ENCODE measurements at regions not wholly inside any gene's neighbourhood (a gene's known extent, or its start where the extent isn't known, plus 50 kb on each side); places are given as distances from the start of the nearest gene placed in this dataset.

DNA sequence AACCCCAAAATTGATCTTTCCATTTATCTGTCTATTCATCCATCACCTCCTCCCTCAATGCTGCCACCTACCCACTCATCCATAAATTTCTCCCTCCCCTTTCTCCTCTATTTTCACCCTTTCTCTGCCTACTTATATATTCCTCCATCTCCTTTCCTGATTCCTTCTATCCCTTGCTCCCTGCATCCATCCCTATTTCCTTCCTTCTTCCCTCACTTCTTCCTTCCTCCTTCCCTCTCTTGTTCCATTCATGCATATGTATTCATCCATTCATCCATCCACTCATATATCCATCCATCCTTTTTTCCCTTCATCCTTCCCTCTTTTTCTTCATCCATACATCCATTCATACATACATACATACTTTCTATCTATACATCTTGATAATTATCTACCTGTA, 76.3 kb upstream of the GGTLC1 start:
- Histone ChIP-seq H3K27ac (ENCODE audit: low read depth in 1 of 2, low read length in 2 of 2) (no peak overlapping the region), H4K20me1 (ENCODE audit: insufficient read depth, low read length) (no peaks in the 10 kb centered on the region), H3K4me2 (replicated peaks; ENCODE audit: extremely low read depth, low read length, poor library complexity, severe bottlenecking) (no peak overlapping the region), H3K79me2 (ENCODE audit: insufficient read depth, low read length) (no peaks in the 10 kb centered on the region), H3K36me3 (replicated peaks in 1 of 2; ENCODE audit: control insufficient read depth in 1 of 2, insufficient read depth in 2 of 2, low read length in 2 of 2) (no peaks in the 10 kb centered on the region), H3K4me1 (ENCODE audit: control insufficient read depth in 1 of 2, insufficient read depth in 2 of 2, low read length in 2 of 2) (no peaks in the 10 kb centered on the region), H2AFZ (ENCODE audit: insufficient read depth, low read depth, low read length, poor library complexity, severe bottlenecking) (no peak overlapping the region), H3K9me3 (replicated peaks in 1 of 2; ENCODE audit: control insufficient read depth in 1 of 2, insufficient read depth in 1 of 2, low read length in 2 of 2) (no peaks in the 10 kb centered on the region), H3K4me3 (replicated peaks in 1 of 3; ENCODE audit: low read depth in 2 of 3, low read length in 3 of 3) (no peak overlapping the region), H3K27me3 (ENCODE audit: control insufficient read depth in 2 of 2, insufficient read depth in 2 of 2, low read length in 2 of 2) (no peaks in the 10 kb centered on the region), H3K9ac (ENCODE audit: insufficient read depth, low read length, poor library complexity, severe bottlenecking) (no peak overlapping the region)
- DNase-seq, result no peak
- intact Hi-C loops (cut with micrococcal nuclease), result no loop called here
- Mint-ChIP-seq H3K27me3 (ENCODE audit: low read depth in 3 of 3) (peaks cover 0 to 3% (median 3%) of the 10 kb centered on the region in 3 donors), H3K4me1 (no peaks in the 10 kb centered on the region), H3K27ac (no peak overlapping the region), H3K36me3 (no peaks in the 10 kb centered on the region), H3K4me3 (no peak overlapping the region), H3K9me3 (peaks cover 0 to 5% (median 0%) of the 10 kb centered on the region in 7 donors)
- TF ChIP-seq CTCF (IDR thresholded peaks at IDR 0.05), result no peak

DNA sequence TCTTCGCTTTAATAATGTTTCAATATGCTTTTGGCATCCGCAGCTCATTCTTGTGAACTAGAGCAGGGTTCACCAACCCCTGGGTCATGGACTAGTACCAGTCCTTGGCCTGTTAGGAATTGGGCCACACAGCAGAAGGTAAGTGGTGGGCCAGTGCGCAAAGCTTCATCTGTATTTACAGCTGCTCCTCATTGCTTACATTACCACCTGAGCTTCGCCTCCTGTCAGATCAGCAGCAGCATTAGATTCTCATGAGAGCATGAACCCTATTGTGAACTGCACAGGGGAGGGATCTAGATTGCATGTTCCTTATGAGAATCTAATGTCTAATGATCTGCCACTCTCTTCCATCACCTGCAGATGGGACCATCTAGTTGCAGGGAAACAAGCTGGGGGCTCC, 75.5 kb upstream of the GGTLC1 start:
- intact Hi-C loops (cut with micrococcal nuclease), result no loop called here
- H3K79me2 ChIP-seq (ENCODE audit: insufficient read depth, low read length), result no peaks in the 10 kb centered on the region
- Mint-ChIP-seq H3K27me3 (ENCODE audit: low read depth in 3 of 3) (peaks cover 0 to 3% (median 2%) of the 10 kb centered on the region in 3 donors), H3K4me1 (no peaks in the 10 kb centered on the region), H3K36me3 (no peaks in the 10 kb centered on the region), H3K27ac (no peak overlapping the region), H3K4me3 (no peak overlapping the region), H3K9me3 (peaks cover 0 to 1% (median 0%) of the 10 kb centered on the region in 7 donors)
- no peak overlapping the region for H3K9ac ChIP-seq (ENCODE audit: insufficient read depth, low read length, poor library complexity, severe bottlenecking)
- H3K4me3 ChIP-seq (replicated peaks in 1 of 3; ENCODE audit: low read depth in 2 of 3, low read length in 3 of 3), result no peak overlapping the region
- no peaks in the 10 kb centered on the region for H3K9me3 ChIP-seq (replicated peaks in 1 of 2; ENCODE audit: control insufficient read depth in 1 of 2, insufficient read depth in 1 of 2, low read length in 2 of 2)
- no peaks in the 10 kb centered on the region for H3K27me3 ChIP-seq (ENCODE audit: control insufficient read depth in 2 of 2, insufficient read depth in 2 of 2, low read length in 2 of 2)
- whole genome bisulfite sequencing (ENCODE audit: insufficient coverage), result 83% methylated on average over 1 of the region's 4 CpGs
- no peaks in the 10 kb centered on the region for H3K36me3 ChIP-seq (replicated peaks in 1 of 2; ENCODE audit: control insufficient read depth in 1 of 2, insufficient read depth in 2 of 2, low read length in 2 of 2)
- no peaks in the 10 kb centered on the region for H4K20me1 ChIP-seq (ENCODE audit: insufficient read depth, low read length)
- H3K4me2 ChIP-seq (replicated peaks; ENCODE audit: extremely low read depth, low read length, poor library complexity, severe bottlenecking), result no peak overlapping the region
- H3K27ac ChIP-seq (ENCODE audit: low read depth in 1 of 2, low read length in 2 of 2), result no peak overlapping the region
- no peak for DNase-seq
- no peak overlapping the region for H2AFZ ChIP-seq (ENCODE audit: insufficient read depth, low read depth, low read length, poor library complexity, severe bottlenecking)
- no peak for TF ChIP-seq CTCF (IDR thresholded peaks at IDR 0.05)
- H3K4me1 ChIP-seq (ENCODE audit: control insufficient read depth in 1 of 2, insufficient read depth in 2 of 2, low read length in 2 of 2), result no peaks in the 10 kb centered on the region

All from CD14-positive monocyte (primary cell).